Suprapubic skin (tissue), 4 donors: ENCODE measurements at regions not wholly inside any gene's neighbourhood (a gene's known extent, or its start where the extent isn't known, plus 50 kb on each side); places are given as distances from the start of the nearest gene placed in this dataset.

ENCODE experiments used
- EP300 ChIP-seq: sonication (generic); formaldehyde crosslinking; IDR thresholded peaks from one replicate; pipeline ENCODE4 v1.6.1; 2017; ENCODE audit warnings: antibody characterized with exemption
- POLR2AphosphoS5 ChIP-seq, 3 donors: sonication (generic); formaldehyde crosslinking; IDR thresholded peaks; one replicate each; pipeline ENCODE4 v1.6.1; 2017; ENCODE audit warnings: antibody characterized with exemption in 3 of 3
- TF ChIP-seq, protein P1 (sequence below), 2 donors: fragments of 200-600 bp in 1 of 2; fragments of 450-650 bp in 1 of 2; sonication (generic) in 1 of 2; IDR thresholded peaks; one replicate each; pipeline ENCODE4 v1.5.1; 2016 to 2019; ENCODE audit warnings: antibody characterized with exemption in 2 of 2, mild to moderate bottlenecking in 1 of 2, moderate library complexity in 1 of 2

DNA sequence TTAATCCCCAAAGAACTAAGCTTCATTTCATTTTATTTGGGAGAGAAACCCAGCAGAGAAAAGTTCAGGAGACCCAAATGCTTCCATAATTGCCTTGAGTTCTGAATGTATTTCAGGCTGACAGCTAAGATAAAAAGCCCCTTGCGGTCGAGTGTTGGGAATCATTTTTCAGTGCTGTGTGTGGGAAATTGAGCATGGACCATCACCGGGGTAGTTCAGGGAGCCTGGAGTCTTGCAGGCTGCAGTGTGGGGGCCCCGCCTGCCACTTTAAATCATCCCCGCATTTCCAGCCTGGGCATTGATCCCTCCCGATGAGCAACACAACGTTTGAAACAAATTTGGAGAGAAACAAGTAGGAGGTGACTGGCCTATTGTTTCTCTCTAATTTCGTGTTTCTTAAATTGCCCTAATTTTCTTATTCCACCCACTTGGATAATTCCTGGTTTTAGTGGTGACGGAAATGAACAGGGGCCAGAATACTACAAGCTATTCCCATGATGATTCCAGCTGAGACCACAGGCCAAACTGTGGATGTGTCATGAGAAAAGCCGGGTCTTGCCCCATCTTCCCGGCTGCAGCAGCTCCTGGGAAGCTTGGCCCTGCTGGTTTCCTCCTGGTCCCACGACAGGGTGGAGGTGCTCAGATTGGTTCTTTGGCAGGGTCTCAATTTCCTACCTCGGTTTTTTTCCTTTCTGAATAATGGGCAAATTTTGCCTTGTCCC lies 75.1 kb downstream of the FOXL1 start:
- TF ChIP-seq, protein P1, sequence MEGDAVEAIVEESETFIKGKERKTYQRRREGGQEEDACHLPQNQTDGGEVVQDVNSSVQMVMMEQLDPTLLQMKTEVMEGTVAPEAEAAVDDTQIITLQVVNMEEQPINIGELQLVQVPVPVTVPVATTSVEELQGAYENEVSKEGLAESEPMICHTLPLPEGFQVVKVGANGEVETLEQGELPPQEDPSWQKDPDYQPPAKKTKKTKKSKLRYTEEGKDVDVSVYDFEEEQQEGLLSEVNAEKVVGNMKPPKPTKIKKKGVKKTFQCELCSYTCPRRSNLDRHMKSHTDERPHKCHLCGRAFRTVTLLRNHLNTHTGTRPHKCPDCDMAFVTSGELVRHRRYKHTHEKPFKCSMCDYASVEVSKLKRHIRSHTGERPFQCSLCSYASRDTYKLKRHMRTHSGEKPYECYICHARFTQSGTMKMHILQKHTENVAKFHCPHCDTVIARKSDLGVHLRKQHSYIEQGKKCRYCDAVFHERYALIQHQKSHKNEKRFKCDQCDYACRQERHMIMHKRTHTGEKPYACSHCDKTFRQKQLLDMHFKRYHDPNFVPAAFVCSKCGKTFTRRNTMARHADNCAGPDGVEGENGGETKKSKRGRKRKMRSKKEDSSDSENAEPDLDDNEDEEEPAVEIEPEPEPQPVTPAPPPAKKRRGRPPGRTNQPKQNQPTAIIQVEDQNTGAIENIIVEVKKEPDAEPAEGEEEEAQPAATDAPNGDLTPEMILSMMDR (IDR thresholded peaks at IDR 0.05), result no peak
- TF ChIP-seq POLR2AphosphoS5 (IDR thresholded peaks at IDR 0.05), result no peak
- TF ChIP-seq EP300, result no peak
